H9 (cell line): ENCODE measurements at regions not wholly inside any gene's neighbourhood (a gene's known extent, or its start where the extent isn't known, plus 50 kb on each side); places are given as distances from the start of the nearest gene placed in this dataset.

ENCODE experiments used
- DNase-seq: peaks from one replicate; pipeline ENCODE4 v3.0.0-alpha.2; 2017
- H2AFZ ChIP-seq: one replicate; pipeline ENCODE4 v1.6.1; 2013; ENCODE audit warnings: mild to moderate bottlenecking, low read length, control low read depth, moderate library complexity
- H2AK5ac ChIP-seq: 2 replicates; pipeline ENCODE4 v1.6.1; 2013; ENCODE audit warnings: low read length, control low read depth, mixed read lengths; ENCODE audit not compliant: insufficient read length
- H2BK120ac ChIP-seq: one replicate; pipeline ENCODE4 v1.6.1; 2013; ENCODE audit warnings: low read depth, mild to moderate bottlenecking, low read length, control low read depth, inconsistent platforms; ENCODE audit not compliant: poor library complexity, severe bottlenecking
- H2BK12ac ChIP-seq: 2 replicates; pipeline ENCODE4 v1.6.1; 2013; ENCODE audit warnings: low read length, control low read depth, mixed read lengths, low read depth; ENCODE audit not compliant: insufficient read length
- H2BK15ac ChIP-seq: 2 replicates; pipeline ENCODE4 v1.6.1; 2013; ENCODE audit warnings: low read depth, low read length, control low read depth
- H2BK20ac ChIP-seq: one replicate; pipeline ENCODE4 v1.6.1; 2013; ENCODE audit warnings: low read depth, mild to moderate bottlenecking, low read length, control low read depth, inconsistent platforms; ENCODE audit not compliant: poor library complexity, severe bottlenecking
- H2BK5ac ChIP-seq: 2 replicates; pipeline ENCODE4 v1.6.1; 2013; ENCODE audit warnings: low read length, control low read depth, mixed read lengths; ENCODE audit not compliant: insufficient read length
- H3K14ac ChIP-seq: 2 replicates; pipeline ENCODE4 v1.6.1; 2013; ENCODE audit warnings: low read length, control low read depth; ENCODE audit not compliant: insufficient read depth
- H3K18ac ChIP-seq: 2 replicates; pipeline ENCODE4 v1.6.1; 2013; ENCODE audit warnings: low read depth, mild to moderate bottlenecking, mixed read lengths, low read length, control low read depth; ENCODE audit not compliant: insufficient read length
- H3K23ac ChIP-seq: 2 replicates; pipeline ENCODE4 v1.6.1; 2013; ENCODE audit warnings: low read length, control low read depth, mixed read lengths, low read depth; ENCODE audit not compliant: insufficient read length
- H3K23me2 ChIP-seq: 2 replicates; pipeline ENCODE4 v1.6.1; 2013; ENCODE audit warnings: low read depth, mild to moderate bottlenecking, mixed read lengths, low read length, control low read depth; ENCODE audit not compliant: insufficient read length, poor library complexity, severe bottlenecking
- H3K27ac ChIP-seq: 2 replicates; pipeline ENCODE4 v1.5.1; 2013; ENCODE audit warnings: low read length, control low read depth, mixed read lengths, low read depth; ENCODE audit not compliant: insufficient read length
- H3K27me3 ChIP-seq: 2 replicates; pipeline ENCODE4 v1.6.1; 2013; ENCODE audit warnings: low read length, control low read depth, inconsistent platforms; ENCODE audit not compliant: insufficient read depth
- H3K4ac ChIP-seq: 2 replicates; pipeline ENCODE4 v1.6.1; 2013; ENCODE audit warnings: low read depth, mild to moderate bottlenecking, control low read depth, inconsistent platforms, low read length, moderate library complexity
- H3K4me1 ChIP-seq: 2 replicates; pipeline ENCODE4 v1.6.1; 2013; ENCODE audit warnings: low read length, control low read depth, inconsistent platforms; ENCODE audit not compliant: insufficient read depth
- H3K4me2 ChIP-seq: 2 replicates; pipeline ENCODE4 v1.6.1; 2013; ENCODE audit warnings: low read length, control low read depth, mixed read lengths; ENCODE audit not compliant: insufficient read length, insufficient read depth
- H3K56ac ChIP-seq: 2 replicates; pipeline ENCODE4 v1.6.1; 2013; ENCODE audit warnings: low read depth, mild to moderate bottlenecking, mixed read lengths, low read length, control low read depth; ENCODE audit not compliant: insufficient read length
- H3K79me1 ChIP-seq: 2 replicates; pipeline ENCODE4 v1.6.1; 2013; ENCODE audit warnings: low read depth, mild to moderate bottlenecking, moderate library complexity, low read length, control low read depth, inconsistent platforms; ENCODE audit not compliant: insufficient read depth, poor library complexity, severe bottlenecking
- H3K79me2 ChIP-seq: 2 replicates; pipeline ENCODE4 v1.6.1; 2013; ENCODE audit warnings: low read length, control low read depth, inconsistent platforms; ENCODE audit not compliant: insufficient read depth
- H3K9ac ChIP-seq: 2 replicates; pipeline ENCODE4 v1.6.1; 2013; ENCODE audit warnings: low read length, control low read depth, mixed read lengths; ENCODE audit not compliant: insufficient read length; ENCODE audit errors: extremely low read depth
- H3K9me3 ChIP-seq: one replicate; pipeline ENCODE4 v1.6.1; 2013; ENCODE audit warnings: low read depth, low read length, inconsistent platforms; ENCODE audit not compliant: control insufficient read depth
- H3T11ph ChIP-seq: one replicate; pipeline ENCODE4 v1.6.1; 2013; ENCODE audit warnings: mild to moderate bottlenecking, low read length, control low read depth, inconsistent platforms
- H4K20me1 ChIP-seq: one replicate; pipeline ENCODE4 v1.6.1; 2013; ENCODE audit not compliant: control insufficient read depth, insufficient read length, insufficient read depth
- H4K5ac ChIP-seq: 2 replicates; pipeline ENCODE4 v1.6.1; 2013; ENCODE audit warnings: low read depth, mild to moderate bottlenecking, mixed read lengths, low read length, control low read depth; ENCODE audit not compliant: insufficient read length
- H4K8ac ChIP-seq: replicated peaks from 2 replicates; pipeline ENCODE4 v1.6.1; 2013; ENCODE audit warnings: low read length, control low read depth, mixed read lengths, low read depth; ENCODE audit not compliant: insufficient read length
- H4K91ac ChIP-seq: 2 replicates; pipeline ENCODE4 v1.6.1; 2013; ENCODE audit warnings: low read depth, mild to moderate bottlenecking, moderate library complexity, mixed read lengths, low read length, control low read depth; ENCODE audit not compliant: insufficient read length
- H3K27ac Mint-ChIP-seq, 3 experiments: 2 replicates in 2 of 3; 3 replicates in 1 of 3; pipeline ENCODE4 v1.8.0; 2020 to 2021; ENCODE audit warnings: mixed read lengths in 3 of 3, mild to moderate bottlenecking in 1 of 3, moderate library complexity in 1 of 3
- H3K27me3 Mint-ChIP-seq: 2 replicates; pipeline ENCODE4 v1.8.0; 2021; ENCODE audit warnings: low read depth, mild to moderate bottlenecking, moderate library complexity, mixed read lengths
- H3K36me3 Mint-ChIP-seq, 3 experiments: 2 replicates in 2 of 3; 3 replicates in 1 of 3; pipeline ENCODE4 v1.8.0; 2020 to 2021; ENCODE audit warnings: low read depth in 3 of 3, mixed read lengths in 3 of 3; ENCODE audit not compliant: insufficient read depth in 1 of 3
- H3K4me1 Mint-ChIP-seq, 2 experiments: 2 replicates each; pipeline ENCODE4 v1.8.0; 2020; ENCODE audit warnings: mixed read lengths in 2 of 2
- H3K4me3 Mint-ChIP-seq, 2 experiments: 2 replicates in 1 of 2; 3 replicates in 1 of 2; pipeline ENCODE4 v1.8.0; 2020 to 2021; ENCODE audit warnings: mild to moderate bottlenecking in 2 of 2, mixed read lengths in 2 of 2, moderate library complexity in 1 of 2
- H3K9me3 Mint-ChIP-seq, 2 experiments: 2 replicates in 1 of 2; 3 replicates in 1 of 2; pipeline ENCODE4 v1.8.0; 2020; ENCODE audit warnings: mild to moderate bottlenecking in 2 of 2, mixed read lengths in 2 of 2, moderate library complexity in 1 of 2
- TF ChIP-seq, protein P1 (sequence below): fragments of 200-600 bp; sonication (generic); conservative IDR thresholded peaks from 3 replicates; pipeline ENCODE4 v1.8.0; 2021; ENCODE audit warnings: antibody characterized with exemption, mild to moderate bottlenecking

GRCh38 chr3:24734019-24734418, 239.4 kb upstream of the THRB start:
- H3K36me3 Mint-ChIP-seq = no peaks in the 10 kb centered on the region
- H3K4ac ChIP-seq = no peak overlapping the region
- peaks cover 0 to 2% of the 10 kb centered on the region in 2 experiments; a peak in 1 of 4 replicates for H3K4me1 Mint-ChIP-seq
- no peaks in the 10 kb centered on the region; the same call in 1 of the 2 replicates for H3K27me3 Mint-ChIP-seq
- H2BK15ac ChIP-seq = no peak overlapping the region
- no peak overlapping the region for H3K4me2 ChIP-seq
- no peaks in the 10 kb centered on the region for H3K79me2 ChIP-seq
- H2BK12ac ChIP-seq = no peak overlapping the region
- no peak for DNase-seq
- H2BK5ac ChIP-seq = no peak overlapping the region
- H2BK120ac ChIP-seq = no peak overlapping the region
- H3K79me1 ChIP-seq = no peaks in the 10 kb centered on the region
- no peak overlapping the region for H4K91ac ChIP-seq
- no peak overlapping the region for H3K4me3 Mint-ChIP-seq
- H2AFZ ChIP-seq = no peak overlapping the region
- H4K20me1 ChIP-seq = no peaks in the 10 kb centered on the region
- H2BK20ac ChIP-seq = no peak overlapping the region
- H3K56ac ChIP-seq = no peak overlapping the region
- no peak overlapping the region for H3K23ac ChIP-seq
- H3K9me3 ChIP-seq = no peaks in the 10 kb centered on the region
- TF ChIP-seq, protein P1, sequence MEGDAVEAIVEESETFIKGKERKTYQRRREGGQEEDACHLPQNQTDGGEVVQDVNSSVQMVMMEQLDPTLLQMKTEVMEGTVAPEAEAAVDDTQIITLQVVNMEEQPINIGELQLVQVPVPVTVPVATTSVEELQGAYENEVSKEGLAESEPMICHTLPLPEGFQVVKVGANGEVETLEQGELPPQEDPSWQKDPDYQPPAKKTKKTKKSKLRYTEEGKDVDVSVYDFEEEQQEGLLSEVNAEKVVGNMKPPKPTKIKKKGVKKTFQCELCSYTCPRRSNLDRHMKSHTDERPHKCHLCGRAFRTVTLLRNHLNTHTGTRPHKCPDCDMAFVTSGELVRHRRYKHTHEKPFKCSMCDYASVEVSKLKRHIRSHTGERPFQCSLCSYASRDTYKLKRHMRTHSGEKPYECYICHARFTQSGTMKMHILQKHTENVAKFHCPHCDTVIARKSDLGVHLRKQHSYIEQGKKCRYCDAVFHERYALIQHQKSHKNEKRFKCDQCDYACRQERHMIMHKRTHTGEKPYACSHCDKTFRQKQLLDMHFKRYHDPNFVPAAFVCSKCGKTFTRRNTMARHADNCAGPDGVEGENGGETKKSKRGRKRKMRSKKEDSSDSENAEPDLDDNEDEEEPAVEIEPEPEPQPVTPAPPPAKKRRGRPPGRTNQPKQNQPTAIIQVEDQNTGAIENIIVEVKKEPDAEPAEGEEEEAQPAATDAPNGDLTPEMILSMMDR = no peak
- H3K18ac ChIP-seq = no peak overlapping the region
- no peak overlapping the region for H3K27ac ChIP-seq
- H3K9me3 Mint-ChIP-seq = peaks cover 0 to 2% of the 10 kb centered on the region in 2 experiments; a peak in 3 of 5 replicates
- no peaks in the 10 kb centered on the region for H3K23me2 ChIP-seq
- no peak overlapping the region for H3K9ac ChIP-seq
- H3T11ph ChIP-seq = no peak overlapping the region
- H4K5ac ChIP-seq = no peak overlapping the region
- H3K27ac Mint-ChIP-seq = no peak overlapping the region
- no peaks in the 10 kb centered on the region for H3K4me1 ChIP-seq
- H3K14ac ChIP-seq = no peak overlapping the region
- no peak overlapping the region for H4K8ac ChIP-seq
- no peaks in the 10 kb centered on the region for H3K27me3 ChIP-seq
- no peak overlapping the region for H2AK5ac ChIP-seq
